ENCODE measurements at regions not wholly inside any gene's neighbourhood (a gene's known extent, or its start where the extent isn't known, plus 50 kb on each side); places are given as distances from the start of the nearest gene placed in this dataset.

DNA sequence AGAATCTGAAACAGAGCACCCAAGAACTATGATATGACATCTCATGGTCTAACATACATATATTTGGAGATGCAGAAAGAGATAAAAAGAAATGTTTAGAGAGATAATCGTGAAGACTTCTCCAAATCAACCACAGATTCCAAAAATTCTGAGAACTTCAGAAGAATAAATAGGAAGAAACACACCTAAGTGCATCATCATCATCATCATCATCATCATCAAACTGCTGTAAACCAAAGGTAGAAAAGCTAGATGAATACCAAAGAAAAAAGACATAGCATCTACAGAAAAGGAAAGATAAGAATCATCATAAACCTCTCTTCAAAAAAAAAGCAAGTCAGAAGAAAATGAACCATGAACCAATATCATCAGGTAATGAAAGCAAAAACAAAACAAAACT lies 124.2 kb downstream of the PPP1R3A start:
- Histone ChIP-seq H3K27ac (no peak overlapping the region), H3K4me2 (no peak overlapping the region), H4K20me1 (ENCODE audit: low read depth) (no peaks in the 10 kb centered on the region), H3K9ac (no peak overlapping the region), H3K9me3 (ENCODE audit: low read depth) (no peaks in the 10 kb centered on the region), H3F3A (ENCODE audit: low read depth) (no peaks in the 10 kb centered on the region), H3K4me3 (no peak overlapping the region), H3K36me3 (no peaks in the 10 kb centered on the region), H2AFZ (replicated peaks) (no peak overlapping the region), H3K4me1 (no peaks in the 10 kb centered on the region), H3K79me2 (ENCODE audit: low read depth) (no peaks in the 10 kb centered on the region), H3K27me3 (no peaks in the 10 kb centered on the region)
- Mint-ChIP-seq H3K9me3 (no peaks in the 10 kb centered on the region), H3K36me3 (no peaks in the 10 kb centered on the region), H3K4me3 (no peak overlapping the region), H3K4me1 (no peaks in the 10 kb centered on the region), H3K27ac (no peak overlapping the region), H3K27me3 (ENCODE audit: insufficient read depth, low read depth) (no peaks in the 10 kb centered on the region)
- DNase-seq (ENCODE audit: low spot score), result no peak
- no peak for TF ChIP-seq EZH2phosphoT487 (IDR thresholded peaks at IDR 0.05)
- no peak for TF ChIP-seq CTCF (IDR thresholded peaks at IDR 0.05)
- no peak for TF ChIP-seq EZH2 (IDR thresholded peaks at IDR 0.05)

GRCh38 chr7:113793171-113793570 lies 125.6 kb downstream of the PPP1R3A start:
- Mint-ChIP-seq H3K4me1 (no peaks in the 10 kb centered on the region), H3K4me3 (no peak overlapping the region)
- no peak for DNase-seq (ENCODE audit: low spot score)

GRCh38 chr7:113790025-113790424 lies 128.8 kb downstream of the PPP1R3A start:
- Mint-ChIP-seq H3K27me3 (ENCODE audit: insufficient read depth, low read depth) (no peaks in the 10 kb centered on the region), H3K4me1 (no peaks in the 10 kb centered on the region), H3K9me3 (no peaks in the 10 kb centered on the region), H3K4me3 (no peak overlapping the region), H3K27ac (no peak overlapping the region), H3K36me3 (no peaks in the 10 kb centered on the region)
- H3K36me3 ChIP-seq, result no peaks in the 10 kb centered on the region
- H3K9me3 ChIP-seq (ENCODE audit: low read depth), result no peaks in the 10 kb centered on the region
- H3K4me2 ChIP-seq, result no peak overlapping the region
- no peaks in the 10 kb centered on the region for H3K4me1 ChIP-seq
- no peak for TF ChIP-seq EZH2phosphoT487 (IDR thresholded peaks at IDR 0.05)
- TF ChIP-seq EZH2 (IDR thresholded peaks at IDR 0.05), result no peak
- TF ChIP-seq CTCF (IDR thresholded peaks at IDR 0.05), result no peak
- DNase-seq (ENCODE audit: low spot score), result no peak
- H2AFZ ChIP-seq (replicated peaks), result no peak overlapping the region
- no peak overlapping the region for H3K4me3 ChIP-seq
- no peak overlapping the region for H3K27ac ChIP-seq
- H3F3A ChIP-seq (ENCODE audit: low read depth), result no peaks in the 10 kb centered on the region
- H4K20me1 ChIP-seq (ENCODE audit: low read depth), result no peaks in the 10 kb centered on the region
- H3K9ac ChIP-seq, result no peak overlapping the region
- H3K27me3 ChIP-seq, result no peaks in the 10 kb centered on the region
- no peaks in the 10 kb centered on the region for H3K79me2 ChIP-seq (ENCODE audit: low read depth)

More at GRCh38 chr7:113793171-113793570, 125.6 kb downstream of the PPP1R3A start:
- H3K4me3 ChIP-seq, result no peak overlapping the region
- H3K9ac ChIP-seq, result no peak overlapping the region
- H3K36me3 ChIP-seq, result no peaks in the 10 kb centered on the region
- Mint-ChIP-seq H3K9me3 (no peaks in the 10 kb centered on the region), H3K27ac (no peak overlapping the region), H3K27me3 (ENCODE audit: insufficient read depth, low read depth) (no peaks in the 10 kb centered on the region), H3K36me3 (no peaks in the 10 kb centered on the region)
- TF ChIP-seq CTCF (IDR thresholded peaks at IDR 0.05) (no peak), EZH2 (IDR thresholded peaks at IDR 0.05) (no peak), EZH2phosphoT487 (IDR thresholded peaks at IDR 0.05) (no peak)
- no peaks in the 10 kb centered on the region for H4K20me1 ChIP-seq (ENCODE audit: low read depth)
- H3K4me1 ChIP-seq, result no peaks in the 10 kb centered on the region
- H3K4me2 ChIP-seq, result no peak overlapping the region
- no peaks in the 10 kb centered on the region for H3K9me3 ChIP-seq (ENCODE audit: low read depth)
- no peaks in the 10 kb centered on the region for H3K79me2 ChIP-seq (ENCODE audit: low read depth)
- no peaks in the 10 kb centered on the region for H3F3A ChIP-seq (ENCODE audit: low read depth)
- no peaks in the 10 kb centered on the region for H3K27me3 ChIP-seq
- H3K27ac ChIP-seq, result no peak overlapping the region
- no peak overlapping the region for H2AFZ ChIP-seq (replicated peaks)
